Ishikawa (cell line): ENCODE measurements at regions not wholly inside any gene's neighbourhood (a gene's known extent, or its start where the extent isn't known, plus 50 kb on each side); places are given as distances from the start of the nearest gene placed in this dataset.

Experiments
- CEBPB ChIP-seq: IDR thresholded peaks from 2 replicates; pipeline ENCODE4 v1.6.1; 2012
- EGR1 ChIP-seq: IDR thresholded peaks from 2 replicates; pipeline ENCODE4 v1.6.1; 2012
- EP300 ChIP-seq: IDR thresholded peaks from 2 replicates; pipeline ENCODE4 v1.6.1; 2012; ENCODE audit warnings: borderline replicate concordance
- FOXM1 ChIP-seq: IDR thresholded peaks from 2 replicates; pipeline ENCODE4 v1.6.1; 2012; ENCODE audit warnings: low read depth, borderline replicate concordance
- MAX ChIP-seq: IDR thresholded peaks from 2 replicates; pipeline ENCODE4 v1.6.1; 2012
- NFIC ChIP-seq: IDR thresholded peaks from 2 replicates; pipeline ENCODE4 v1.6.1; 2012
- RAD21 ChIP-seq: IDR thresholded peaks from 2 replicates; pipeline ENCODE4 v1.6.1; 2012; ENCODE audit warnings: low read depth
- REST ChIP-seq: IDR thresholded peaks from 2 replicates; pipeline ENCODE4 v1.6.1; 2012; ENCODE audit warnings: low read depth, mild to moderate bottlenecking
- TAF1 ChIP-seq: IDR thresholded peaks from 2 replicates; pipeline ENCODE4 v1.6.1; 2012; ENCODE audit warnings: low read depth, mild to moderate bottlenecking
- ZBTB7A ChIP-seq: IDR thresholded peaks from 2 replicates; pipeline ENCODE4 v1.6.1; 2012; ENCODE audit warnings: low read depth

- no peak for TF ChIP-seq REST
- no peak for TF ChIP-seq CEBPB
- no peak for TF ChIP-seq EP300
- no peak for TF ChIP-seq EGR1
- no peak for TF ChIP-seq NFIC
- TF ChIP-seq ZBTB7A, result no peak
- no peak for TF ChIP-seq MAX
- TF ChIP-seq RAD21, result no peak
- TF ChIP-seq TAF1, result no peak
- no peak for TF ChIP-seq FOXM1
Measured at GRCh38 chr10:57884407-57884806, 383.3 kb downstream of the IPMK start.
